ENCODE measurements at regions not wholly inside any gene's neighbourhood (a gene's known extent, or its start where the extent isn't known, plus 50 kb on each side); places are given as distances from the start of the nearest gene placed in this dataset.

DNA sequence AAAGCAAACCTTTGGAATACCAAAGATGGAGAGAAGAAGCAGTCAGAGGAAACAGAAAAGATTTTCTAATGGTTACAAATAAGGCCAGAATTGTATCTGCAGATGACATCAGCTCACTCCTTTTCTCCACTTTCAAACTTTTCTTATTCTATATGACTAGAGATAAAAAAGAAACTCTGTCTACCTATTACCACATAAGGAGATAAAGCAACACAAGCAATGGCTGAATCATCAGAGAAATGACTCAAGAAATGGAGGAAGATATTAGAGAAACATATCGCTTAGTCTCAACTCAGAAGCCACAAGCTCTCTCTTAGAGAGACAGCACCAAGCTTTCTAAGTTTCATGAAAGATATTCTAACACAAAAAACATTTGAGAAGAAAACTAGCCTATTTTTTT, 784.0 kb downstream of the ZPLD1 start (continued):
- TF ChIP-seq ATF2 (IDR thresholded peaks at IDR 0.05; ENCODE audit: low read length) = no peak
- no peak for TF ChIP-seq RAD21 (IDR thresholded peaks at IDR 0.05 in 1 of 2, conservative IDR thresholded peaks at IDR 0.05 in 1 of 2; ENCODE audit: low read depth in 2 of 2, low read length in 2 of 2)
- no peak for TF ChIP-seq POLR2AphosphoS5 (IDR thresholded peaks at IDR 0.05; ENCODE audit: low read depth, low read length)
- TF ChIP-seq E2F6 (IDR thresholded peaks at IDR 0.05) = no peak
- TF ChIP-seq TEAD4 (IDR thresholded peaks at IDR 0.05; ENCODE audit: low read depth, low read length) = no peak
- TF ChIP-seq SUZ12 (IDR thresholded peaks at IDR 0.05; ENCODE audit: low read length) = no peak
- no peak for TF ChIP-seq EZH2 (IDR thresholded peaks at IDR 0.05; ENCODE audit: low read depth, low read length, severe bottlenecking)
- TF ChIP-seq CHD1 (IDR thresholded peaks at IDR 0.05; ENCODE audit: low read depth, low read length) = no peak
